CD4-positive, alpha-beta T cell (primary cell): ENCODE measurements at regions not wholly inside any gene's neighbourhood (a gene's known extent, or its start where the extent isn't known, plus 50 kb on each side); places are given as distances from the start of the nearest gene placed in this dataset.

ENCODE experiments used
- ATAC-seq: fragments of 200-7000 bp; cut with Tn5 transposase; one replicate; pipeline ENCODE4 v1.10.0; 2022; ENCODE audit warnings: mild to moderate bottlenecking; ENCODE audit not compliant: poor library complexity
- CTCF ChIA-PET: fragments of 350-600 bp; sonication (Branson Sonifier 250); formaldehyde crosslinking; loops from one replicate; lab custom pipeline; 2021; ENCODE audit warnings: antibody characterized with exemption, inconsistent platforms; lab: Charles Lee
- POLR2A ChIA-PET: fragments of 350-600 bp; sonication (Branson Sonifier 250); formaldehyde crosslinking; loops from one replicate; lab custom pipeline; 2021; ENCODE audit warnings: antibody characterized with exemption, inconsistent platforms; lab: Charles Lee
- DNase-seq, 14 experiments: peaks; one replicate each; pipeline ENCODE4 v3.0.0-alpha.2; 2013 to 2020; ENCODE audit warnings: mixed read lengths in 2 of 14
- H3K27ac ChIP-seq, 2 donors: one replicate each; pipeline versions ENCODE4 v1.5.1 to v1.7.0; 2013; ENCODE audit warnings: low read length in 2 of 2, low read depth in 1 of 2, mild to moderate bottlenecking in 1 of 2
- H3K27me3 ChIP-seq, 2 experiments: 1 replicate in 1 of 2; 2 replicates in 1 of 2; pipeline versions ENCODE4 v1.6.1 to v1.7.0; 2013; ENCODE audit warnings: low read length in 2 of 2, control low read depth in 1 of 2, mild to moderate bottlenecking in 1 of 2, moderate library complexity in 1 of 2; ENCODE audit not compliant: insufficient read depth in 2 of 2, control insufficient read depth in 1 of 2
- H3K36me3 ChIP-seq: one replicate; pipeline ENCODE4 v1.6.1; 2013; ENCODE audit warnings: low read length, control low read depth; ENCODE audit not compliant: insufficient read depth
- H3K4me1 ChIP-seq: one replicate; pipeline ENCODE4 v1.6.1; 2013; ENCODE audit warnings: low read length, control low read depth; ENCODE audit not compliant: insufficient read depth
- H3K4me3 ChIP-seq: one replicate; pipeline ENCODE4 v1.5.1; 2013; ENCODE audit warnings: mild to moderate bottlenecking, low read length, moderate library complexity
- H3K9me3 ChIP-seq, 2 experiments: 1 replicate in 1 of 2; 2 replicates in 1 of 2; pipeline versions ENCODE4 v1.6.1 to v1.7.0; 2013; ENCODE audit warnings: low read length in 2 of 2, mild to moderate bottlenecking in 2 of 2, control low read depth in 1 of 2, moderate library complexity in 1 of 2; ENCODE audit not compliant: control insufficient read depth in 1 of 2, insufficient read depth in 1 of 2
- H3K27ac Mint-ChIP-seq: one replicate; pipeline ENCODE4 v1.8.0; 2020; ENCODE audit warnings: mixed read lengths
- H3K27me3 Mint-ChIP-seq: one replicate; pipeline ENCODE4 v1.8.0; 2021; ENCODE audit warnings: mixed read lengths
- H3K36me3 Mint-ChIP-seq: one replicate; pipeline ENCODE4 v1.8.0; 2021; ENCODE audit warnings: low read depth, mixed read lengths
- H3K4me1 Mint-ChIP-seq: one replicate; pipeline ENCODE4 v1.8.0; 2021; ENCODE audit warnings: low read depth, mixed read lengths
- H3K4me3 Mint-ChIP-seq: one replicate; pipeline ENCODE4 v1.8.0; 2020; ENCODE audit warnings: mild to moderate bottlenecking, mixed read lengths
- H3K9me3 Mint-ChIP-seq: one replicate; pipeline ENCODE4 v1.8.0; 2020; ENCODE audit warnings: mixed read lengths
- CTCF ChIP-seq: fragments of 200-600 bp; IDR thresholded peaks from one replicate; pipeline ENCODE4 v1.8.0; 2022; ENCODE audit warnings: antibody characterized with exemption, mild to moderate bottlenecking
- intact Hi-C, 2 experiments: fragments of 100-400 bp; cut with DNase I in 1 of 2; cut with micrococcal nuclease in 1 of 2; formaldehyde crosslinking; loops; one replicate each; pipeline versions ENCODE4 v1.15.1 to v1.9.0; 2023 to 2025; cut with DNase I, micrococcal nuclease

DNA sequence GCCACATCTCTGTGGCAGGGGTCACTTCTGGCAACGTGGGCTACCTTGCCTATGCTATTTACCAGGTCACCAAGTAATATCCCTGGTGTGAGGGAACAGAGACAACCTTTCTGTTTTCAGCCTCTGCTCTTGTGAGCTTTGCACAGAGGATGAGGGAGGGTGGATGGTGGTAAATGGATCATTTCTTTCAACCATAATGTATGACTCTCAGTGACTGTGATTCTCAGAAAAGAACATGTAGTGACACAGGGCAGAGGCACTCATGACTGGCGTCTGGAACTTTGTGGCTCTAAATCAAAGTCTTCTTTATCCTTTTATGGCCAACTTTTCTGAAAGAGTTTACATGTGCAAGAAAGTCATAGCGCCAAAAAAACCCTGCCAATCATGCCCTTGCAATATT lies 153.5 kb upstream of the USP24 start:
- Mint-ChIP-seq H3K4me3 (no peak overlapping the region), H3K27ac (no peak overlapping the region), H3K4me1 (peaks cover 2% of the 10 kb centered on the region), H3K27me3 (peaks cover 5% of the 10 kb centered on the region), H3K9me3 (no peaks in the 10 kb centered on the region), H3K36me3 (no peaks in the 10 kb centered on the region)
- Histone ChIP-seq H3K4me1 (no peaks in the 10 kb centered on the region), H3K27me3 (peaks cover 0 to 2% of the 10 kb centered on the region in 2 experiments), H3K9me3 (peaks cover 0 to 5% of the 10 kb centered on the region in 2 experiments), H3K27ac (no peak overlapping the region), H3K4me3 (no peak overlapping the region), H3K36me3 (no peaks in the 10 kb centered on the region)
- TF ChIP-seq CTCF: no peak
- ATAC-seq (no peak), DNase-seq (no peak)
- intact Hi-C loops: no loop called here
- POLR2A ChIA-PET: no interaction called here
- CTCF ChIA-PET: no interaction called here

- intact Hi-C loops: no loop called here
- Histone ChIP-seq H3K4me1 (no peaks in the 10 kb centered on the region), H3K27me3 (peaks cover 0 to 2% of the 10 kb centered on the region in 2 experiments), H3K9me3 (peaks cover 0 to 5% of the 10 kb centered on the region in 2 experiments), H3K36me3 (no peaks in the 10 kb centered on the region), H3K4me3 (no peak overlapping the region), H3K27ac (no peak overlapping the region)
- DNase-seq (no peak), ATAC-seq (no peak)
- POLR2A ChIA-PET: no interaction called here
- TF ChIP-seq CTCF: no peak
- no peak overlapping the region for H3K27ac Mint-ChIP-seq
- peaks cover 12% of the 10 kb centered on the region for H3K4me1 Mint-ChIP-seq
- CTCF ChIA-PET: no interaction called here
- H3K9me3 Mint-ChIP-seq: no peaks in the 10 kb centered on the region
- no peaks in the 10 kb centered on the region for H3K36me3 Mint-ChIP-seq
- H3K4me3 Mint-ChIP-seq: no peak overlapping the region
- H3K27me3 Mint-ChIP-seq: peaks cover 5% of the 10 kb centered on the region
These were observed 152.1 kb upstream of the USP24 start for GRCh38 chr1:55367273-55367672.

DNA sequence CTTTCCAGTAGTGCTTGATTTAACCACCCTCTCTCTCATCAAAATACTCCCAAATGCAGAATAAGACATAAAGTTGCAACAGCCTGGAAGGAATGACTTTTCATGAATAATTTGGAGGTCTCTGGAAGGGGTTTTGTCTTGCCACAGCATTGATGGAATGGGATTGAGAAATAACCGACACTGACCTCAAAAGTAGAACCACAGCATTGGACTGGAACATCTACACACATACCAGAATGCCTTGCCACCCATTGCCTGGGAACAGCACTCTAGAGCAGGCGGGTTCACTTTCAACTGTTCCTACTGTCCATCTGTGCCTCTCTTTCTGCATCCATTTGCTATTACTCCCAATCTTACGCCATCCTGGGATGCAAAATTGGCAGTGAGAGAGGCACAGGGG lies 149.1 kb upstream of the USP24 start:
- Mint-ChIP-seq H3K4me3 (no peak overlapping the region), H3K4me1 (peaks cover 12% of the 10 kb centered on the region), H3K27me3 (no peaks in the 10 kb centered on the region), H3K27ac (no peak overlapping the region), H3K36me3 (no peaks in the 10 kb centered on the region), H3K9me3 (no peaks in the 10 kb centered on the region)
- Histone ChIP-seq H3K27me3 (no peaks in the 10 kb centered on the region), H3K4me1 (no peaks in the 10 kb centered on the region), H3K4me3 (no peak overlapping the region), H3K9me3 (peaks cover 0 to 5% of the 10 kb centered on the region in 2 experiments), H3K36me3 (no peaks in the 10 kb centered on the region), H3K27ac (no peak overlapping the region)
- ChIA-PET POLR2A (no interaction called here), CTCF (no interaction called here)
- no peak for DNase-seq
- intact Hi-C loops: no loop called here
- no peak for ATAC-seq
- TF ChIP-seq CTCF: no peak
